H9 (cell line): ENCODE measurements at regions not wholly inside any gene's neighbourhood (a gene's known extent, or its start where the extent isn't known, plus 50 kb on each side); places are given as distances from the start of the nearest gene placed in this dataset.

Experiments used
- DNase-seq: peaks from one replicate; pipeline ENCODE4 v3.0.0-alpha.2; 2017
- H2AFZ ChIP-seq: one replicate; pipeline ENCODE4 v1.6.1; 2013; ENCODE audit warnings: mild to moderate bottlenecking, low read length, control low read depth, moderate library complexity
- H2AK5ac ChIP-seq: 2 replicates; pipeline ENCODE4 v1.6.1; 2013; ENCODE audit warnings: low read length, control low read depth, mixed read lengths; ENCODE audit not compliant: insufficient read length
- H2BK120ac ChIP-seq: one replicate; pipeline ENCODE4 v1.6.1; 2013; ENCODE audit warnings: low read depth, mild to moderate bottlenecking, low read length, control low read depth, inconsistent platforms; ENCODE audit not compliant: poor library complexity, severe bottlenecking
- H2BK12ac ChIP-seq: 2 replicates; pipeline ENCODE4 v1.6.1; 2013; ENCODE audit warnings: low read length, control low read depth, mixed read lengths, low read depth; ENCODE audit not compliant: insufficient read length
- H2BK15ac ChIP-seq: 2 replicates; pipeline ENCODE4 v1.6.1; 2013; ENCODE audit warnings: low read depth, low read length, control low read depth
- H2BK20ac ChIP-seq: one replicate; pipeline ENCODE4 v1.6.1; 2013; ENCODE audit warnings: low read depth, mild to moderate bottlenecking, low read length, control low read depth, inconsistent platforms; ENCODE audit not compliant: poor library complexity, severe bottlenecking
- H2BK5ac ChIP-seq: 2 replicates; pipeline ENCODE4 v1.6.1; 2013; ENCODE audit warnings: low read length, control low read depth, mixed read lengths; ENCODE audit not compliant: insufficient read length
- H3K14ac ChIP-seq: 2 replicates; pipeline ENCODE4 v1.6.1; 2013; ENCODE audit warnings: low read length, control low read depth; ENCODE audit not compliant: insufficient read depth
- H3K18ac ChIP-seq: 2 replicates; pipeline ENCODE4 v1.6.1; 2013; ENCODE audit warnings: low read depth, mild to moderate bottlenecking, mixed read lengths, low read length, control low read depth; ENCODE audit not compliant: insufficient read length
- H3K23ac ChIP-seq: 2 replicates; pipeline ENCODE4 v1.6.1; 2013; ENCODE audit warnings: low read length, control low read depth, mixed read lengths, low read depth; ENCODE audit not compliant: insufficient read length
- H3K23me2 ChIP-seq: 2 replicates; pipeline ENCODE4 v1.6.1; 2013; ENCODE audit warnings: low read depth, mild to moderate bottlenecking, mixed read lengths, low read length, control low read depth; ENCODE audit not compliant: insufficient read length, poor library complexity, severe bottlenecking
- H3K27ac ChIP-seq: 2 replicates; pipeline ENCODE4 v1.5.1; 2013; ENCODE audit warnings: low read length, control low read depth, mixed read lengths, low read depth; ENCODE audit not compliant: insufficient read length
- H3K27me3 ChIP-seq: 2 replicates; pipeline ENCODE4 v1.6.1; 2013; ENCODE audit warnings: low read length, control low read depth, inconsistent platforms; ENCODE audit not compliant: insufficient read depth
- H3K4ac ChIP-seq: 2 replicates; pipeline ENCODE4 v1.6.1; 2013; ENCODE audit warnings: low read depth, mild to moderate bottlenecking, control low read depth, inconsistent platforms, low read length, moderate library complexity
- H3K4me1 ChIP-seq: 2 replicates; pipeline ENCODE4 v1.6.1; 2013; ENCODE audit warnings: low read length, control low read depth, inconsistent platforms; ENCODE audit not compliant: insufficient read depth
- H3K4me2 ChIP-seq: 2 replicates; pipeline ENCODE4 v1.6.1; 2013; ENCODE audit warnings: low read length, control low read depth, mixed read lengths; ENCODE audit not compliant: insufficient read length, insufficient read depth
- H3K56ac ChIP-seq: 2 replicates; pipeline ENCODE4 v1.6.1; 2013; ENCODE audit warnings: low read depth, mild to moderate bottlenecking, mixed read lengths, low read length, control low read depth; ENCODE audit not compliant: insufficient read length
- H3K79me1 ChIP-seq: 2 replicates; pipeline ENCODE4 v1.6.1; 2013; ENCODE audit warnings: low read depth, mild to moderate bottlenecking, moderate library complexity, low read length, control low read depth, inconsistent platforms; ENCODE audit not compliant: insufficient read depth, poor library complexity, severe bottlenecking
- H3K79me2 ChIP-seq: 2 replicates; pipeline ENCODE4 v1.6.1; 2013; ENCODE audit warnings: low read length, control low read depth, inconsistent platforms; ENCODE audit not compliant: insufficient read depth
- H3K9ac ChIP-seq: 2 replicates; pipeline ENCODE4 v1.6.1; 2013; ENCODE audit warnings: low read length, control low read depth, mixed read lengths; ENCODE audit not compliant: insufficient read length; ENCODE audit errors: extremely low read depth
- H3K9me3 ChIP-seq: one replicate; pipeline ENCODE4 v1.6.1; 2013; ENCODE audit warnings: low read depth, low read length, inconsistent platforms; ENCODE audit not compliant: control insufficient read depth
- H3T11ph ChIP-seq: one replicate; pipeline ENCODE4 v1.6.1; 2013; ENCODE audit warnings: mild to moderate bottlenecking, low read length, control low read depth, inconsistent platforms
- H4K20me1 ChIP-seq: one replicate; pipeline ENCODE4 v1.6.1; 2013; ENCODE audit not compliant: control insufficient read depth, insufficient read length, insufficient read depth
- H4K5ac ChIP-seq: 2 replicates; pipeline ENCODE4 v1.6.1; 2013; ENCODE audit warnings: low read depth, mild to moderate bottlenecking, mixed read lengths, low read length, control low read depth; ENCODE audit not compliant: insufficient read length
- H4K8ac ChIP-seq: replicated peaks from 2 replicates; pipeline ENCODE4 v1.6.1; 2013; ENCODE audit warnings: low read length, control low read depth, mixed read lengths, low read depth; ENCODE audit not compliant: insufficient read length
- H4K91ac ChIP-seq: 2 replicates; pipeline ENCODE4 v1.6.1; 2013; ENCODE audit warnings: low read depth, mild to moderate bottlenecking, moderate library complexity, mixed read lengths, low read length, control low read depth; ENCODE audit not compliant: insufficient read length
- H3K27ac Mint-ChIP-seq, 3 experiments: 2 replicates in 2 of 3; 3 replicates in 1 of 3; pipeline ENCODE4 v1.8.0; 2020 to 2021; ENCODE audit warnings: mixed read lengths in 3 of 3, mild to moderate bottlenecking in 1 of 3, moderate library complexity in 1 of 3
- H3K27me3 Mint-ChIP-seq: 2 replicates; pipeline ENCODE4 v1.8.0; 2021; ENCODE audit warnings: low read depth, mild to moderate bottlenecking, moderate library complexity, mixed read lengths
- H3K36me3 Mint-ChIP-seq, 3 experiments: 2 replicates in 2 of 3; 3 replicates in 1 of 3; pipeline ENCODE4 v1.8.0; 2020 to 2021; ENCODE audit warnings: low read depth in 3 of 3, mixed read lengths in 3 of 3; ENCODE audit not compliant: insufficient read depth in 1 of 3
- H3K4me1 Mint-ChIP-seq, 2 experiments: 2 replicates each; pipeline ENCODE4 v1.8.0; 2020; ENCODE audit warnings: mixed read lengths in 2 of 2
- H3K4me3 Mint-ChIP-seq, 2 experiments: 2 replicates in 1 of 2; 3 replicates in 1 of 2; pipeline ENCODE4 v1.8.0; 2020 to 2021; ENCODE audit warnings: mild to moderate bottlenecking in 2 of 2, mixed read lengths in 2 of 2, moderate library complexity in 1 of 2
- H3K9me3 Mint-ChIP-seq, 2 experiments: 2 replicates in 1 of 2; 3 replicates in 1 of 2; pipeline ENCODE4 v1.8.0; 2020; ENCODE audit warnings: mild to moderate bottlenecking in 2 of 2, mixed read lengths in 2 of 2, moderate library complexity in 1 of 2
- WGBS: extraction: QIAGEN DNeasy Blood & Tissue Kit; methylation state at CpG from one replicate; pipeline ENCODE4 v1.1.7; 2013; ENCODE audit warnings: missing lambda C conversion rate, low lambda C conversion rate, mixed read lengths; ENCODE audit not compliant: insufficient read length; ENCODE audit errors: extremely low coverage; 5-methylcytosine and 5-hydroxymethylcytosine counted together
- TF ChIP-seq, protein P1 (sequence below): fragments of 200-600 bp; sonication (generic); conservative IDR thresholded peaks from 3 replicates; pipeline ENCODE4 v1.8.0; 2021; ENCODE audit warnings: antibody characterized with exemption, mild to moderate bottlenecking

DNA sequence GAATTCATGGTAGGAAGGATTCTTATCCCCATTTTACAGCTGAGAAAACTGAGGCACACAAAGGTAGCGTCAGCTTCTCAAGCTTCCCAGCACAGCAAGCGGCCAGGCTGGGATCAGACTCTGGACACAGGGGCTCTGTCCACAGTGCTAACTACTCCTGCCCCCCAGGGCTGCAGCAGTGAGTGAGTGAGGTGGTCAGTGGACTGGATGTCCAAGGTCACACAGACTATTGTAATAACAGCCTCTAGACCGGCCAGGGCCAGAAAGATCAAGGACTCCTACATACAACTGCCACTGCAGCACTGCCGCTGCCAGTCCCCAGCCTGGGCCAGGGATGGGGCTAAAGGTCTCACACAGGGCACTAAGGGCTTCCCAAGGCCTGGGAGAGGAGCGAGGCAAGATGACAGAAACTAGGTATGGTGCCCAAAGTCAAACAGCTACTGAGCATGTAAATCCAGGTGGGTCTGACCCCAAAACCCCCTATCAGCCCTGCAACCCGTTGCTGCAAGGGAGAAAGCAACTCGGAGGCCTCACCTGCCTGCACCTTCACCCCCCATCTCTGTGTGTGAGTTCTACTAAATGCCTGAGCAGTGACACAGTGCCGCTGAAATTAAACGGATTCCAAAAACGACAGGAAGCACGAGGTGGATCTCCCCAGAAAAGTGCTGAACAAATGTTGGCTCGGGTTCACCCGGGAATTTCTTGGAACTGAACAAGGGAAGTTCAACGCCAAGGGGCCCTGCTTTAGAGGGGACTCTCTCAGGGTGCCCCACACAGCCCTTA lies 161.8 kb upstream of the GRK3 start:
- Histone ChIP-seq H4K91ac (no peak overlapping the region), H3K56ac (no peak overlapping the region), H3K14ac (no peak overlapping the region), H3K23ac (no peak overlapping the region), H3K18ac (no peak overlapping the region), H3K9me3 (no peaks in the 10 kb centered on the region), H3K9ac (no peak overlapping the region), H3K4me2 (no peak overlapping the region), H2BK12ac (no peak overlapping the region), H3K27me3 (no peaks in the 10 kb centered on the region), H3K23me2 (peaks cover 9% of the 10 kb centered on the region), H2BK120ac (no peak overlapping the region), H3K27ac (no peak overlapping the region), H2BK15ac (no peak overlapping the region), H3K4ac (no peak overlapping the region), H4K20me1 (no peaks in the 10 kb centered on the region), H2AK5ac (no peak overlapping the region), H3K79me2 (peaks cover 13% of the 10 kb centered on the region; the same call in 1 of the 2 replicates), H2AFZ (no peak overlapping the region), H3K79me1 (no peaks in the 10 kb centered on the region), H2BK20ac (no peak overlapping the region), H3T11ph (no peak overlapping the region), H4K8ac (no peak overlapping the region), H3K4me1 (peaks cover 8% of the 10 kb centered on the region; the same call in 1 of the 2 replicates), H4K5ac (no peak overlapping the region), H2BK5ac (no peak overlapping the region)
- no CpG with 5 or more reads among the region's 14 CpGs for WGBS
- H3K36me3 Mint-ChIP-seq, result peaks cover 0 to 3% (median 0%) of the 10 kb centered on the region in 3 experiments; a peak in 3 of 7 replicates
- TF ChIP-seq, protein P1, sequence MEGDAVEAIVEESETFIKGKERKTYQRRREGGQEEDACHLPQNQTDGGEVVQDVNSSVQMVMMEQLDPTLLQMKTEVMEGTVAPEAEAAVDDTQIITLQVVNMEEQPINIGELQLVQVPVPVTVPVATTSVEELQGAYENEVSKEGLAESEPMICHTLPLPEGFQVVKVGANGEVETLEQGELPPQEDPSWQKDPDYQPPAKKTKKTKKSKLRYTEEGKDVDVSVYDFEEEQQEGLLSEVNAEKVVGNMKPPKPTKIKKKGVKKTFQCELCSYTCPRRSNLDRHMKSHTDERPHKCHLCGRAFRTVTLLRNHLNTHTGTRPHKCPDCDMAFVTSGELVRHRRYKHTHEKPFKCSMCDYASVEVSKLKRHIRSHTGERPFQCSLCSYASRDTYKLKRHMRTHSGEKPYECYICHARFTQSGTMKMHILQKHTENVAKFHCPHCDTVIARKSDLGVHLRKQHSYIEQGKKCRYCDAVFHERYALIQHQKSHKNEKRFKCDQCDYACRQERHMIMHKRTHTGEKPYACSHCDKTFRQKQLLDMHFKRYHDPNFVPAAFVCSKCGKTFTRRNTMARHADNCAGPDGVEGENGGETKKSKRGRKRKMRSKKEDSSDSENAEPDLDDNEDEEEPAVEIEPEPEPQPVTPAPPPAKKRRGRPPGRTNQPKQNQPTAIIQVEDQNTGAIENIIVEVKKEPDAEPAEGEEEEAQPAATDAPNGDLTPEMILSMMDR, result no peak
- peak overlapping the region in 1 of 2 experiments; percentile 89; a peak in 1 of 5 replicates for H3K4me3 Mint-ChIP-seq
- H3K27me3 Mint-ChIP-seq, result peaks cover 13% of the 10 kb centered on the region
- DNase-seq, result no peak
- peaks cover 0 to 3% of the 10 kb centered on the region in 2 experiments; a peak in 1 of 5 replicates for H3K9me3 Mint-ChIP-seq
- H3K4me1 Mint-ChIP-seq, result peaks cover 31 to 38% of the 10 kb centered on the region in 2 experiments
- no peak overlapping the region for H3K27ac Mint-ChIP-seq
